ENCODE measurements at regions not wholly inside any gene's neighbourhood (a gene's known extent, or its start where the extent isn't known, plus 50 kb on each side); places are given as distances from the start of the nearest gene placed in this dataset.

GRCh38 chrX:115399306-115399705 is 109.8 kb downstream of the LUZP4 start:
- Histone ChIP-seq H3K27ac (no peak overlapping the region), H3K4me1 (no peaks in the 10 kb centered on the region), H3K4me3 (no peak overlapping the region), H3K27me3 (replicated peaks in 1 of 7) (no peaks in the 10 kb centered on the region), H3K9me3 (no peaks in the 10 kb centered on the region), H3K36me3 (no peaks in the 10 kb centered on the region)
- WGBS, 5 donors: 75 to 100% (median 89%) methylated on average over 2 of the region's 2 CpGs
- TF ChIP-seq CTCF (IDR thresholded peaks at IDR 0.05 in 8 of 11, conservative IDR thresholded peaks at IDR 0.05 in 3 of 11) (no peak), POLR2A (IDR thresholded peaks at IDR 0.05) (no peak), POLR2AphosphoS5 (IDR thresholded peaks at IDR 0.05) (no peak)
- intact Hi-C loops (cut with DNase I; ENCODE audit: low total_unique reads): no loop called here
- no peak for DNase-seq

GRCh38 chrX:115400960-115401359 is 111.4 kb downstream of the LUZP4 start:
- H3K27me3 ChIP-seq (replicated peaks in 1 of 7): no peaks in the 10 kb centered on the region
- no peaks in the 10 kb centered on the region for H3K36me3 ChIP-seq
- DNase-seq: no peak
- 66 to 95% (median 85%) methylated on average over 3 of the region's 3 CpGs for WGBS, 5 donors
- TF ChIP-seq POLR2A (IDR thresholded peaks at IDR 0.05): no peak
- TF ChIP-seq CTCF (IDR thresholded peaks at IDR 0.05 in 8 of 11, conservative IDR thresholded peaks at IDR 0.05 in 3 of 11): no peak
- no peak for TF ChIP-seq POLR2AphosphoS5 (IDR thresholded peaks at IDR 0.05)
- no peaks in the 10 kb centered on the region for H3K4me1 ChIP-seq
- no peak overlapping the region for H3K27ac ChIP-seq
- intact Hi-C loops (cut with DNase I; ENCODE audit: low total_unique reads): no loop called here
- no peaks in the 10 kb centered on the region for H3K9me3 ChIP-seq
- H3K4me3 ChIP-seq: no peak overlapping the region

GRCh38 chrX:115402299-115402698 is 112.8 kb downstream of the LUZP4 start:
- intact Hi-C loops (cut with DNase I; ENCODE audit: low total_unique reads): no loop called here
- TF ChIP-seq CTCF (IDR thresholded peaks at IDR 0.05 in 8 of 11, conservative IDR thresholded peaks at IDR 0.05 in 3 of 11) (no peak), POLR2A (IDR thresholded peaks at IDR 0.05) (no peak)
- H3K27ac ChIP-seq: no peak overlapping the region

GRCh38 chrX:115408771-115409400 is 119.4 kb downstream of the LUZP4 start:
- Histone ChIP-seq H3K36me3 (no peaks in the 10 kb centered on the region), H3K27ac (no peak overlapping the region), H3K9me3 (no peaks in the 10 kb centered on the region), H3K27me3 (replicated peaks in 1 of 7) (peaks cover 0 to 6% (median 0%) of the 10 kb centered on the region in 7 donors), H3K4me3 (no peak overlapping the region), H3K4me1 (no peaks in the 10 kb centered on the region)
- 33 to 68% (median 64%) methylated on average over 2 of the region's 2 CpGs for WGBS, 5 donors
- no peak for TF ChIP-seq POLR2A (IDR thresholded peaks at IDR 0.05)
- no peak for TF ChIP-seq CTCF (IDR thresholded peaks at IDR 0.05 in 8 of 11, conservative IDR thresholded peaks at IDR 0.05 in 3 of 11)
- no peak for TF ChIP-seq POLR2AphosphoS5 (IDR thresholded peaks at IDR 0.05)
- no peak for DNase-seq
- intact Hi-C loops (cut with DNase I; ENCODE audit: low total_unique reads): no loop called here

More at GRCh38 chrX:115402299-115402698, 112.8 kb downstream of the LUZP4 start:
- Histone ChIP-seq H3K9me3 (no peaks in the 10 kb centered on the region), H3K4me3 (no peak overlapping the region), H3K36me3 (no peaks in the 10 kb centered on the region), H3K27me3 (replicated peaks in 1 of 7) (no peaks in the 10 kb centered on the region), H3K4me1 (no peaks in the 10 kb centered on the region)
- 46 to 96% (median 86%) methylated on average over 2 of the region's 2 CpGs for WGBS, 5 donors
- DNase-seq: no peak

All from spleen (tissue), 11 donors.